ENCODE measurements at regions not wholly inside any gene's neighbourhood (a gene's known extent, or its start where the extent isn't known, plus 50 kb on each side); places are given as distances from the start of the nearest gene placed in this dataset.

DNA sequence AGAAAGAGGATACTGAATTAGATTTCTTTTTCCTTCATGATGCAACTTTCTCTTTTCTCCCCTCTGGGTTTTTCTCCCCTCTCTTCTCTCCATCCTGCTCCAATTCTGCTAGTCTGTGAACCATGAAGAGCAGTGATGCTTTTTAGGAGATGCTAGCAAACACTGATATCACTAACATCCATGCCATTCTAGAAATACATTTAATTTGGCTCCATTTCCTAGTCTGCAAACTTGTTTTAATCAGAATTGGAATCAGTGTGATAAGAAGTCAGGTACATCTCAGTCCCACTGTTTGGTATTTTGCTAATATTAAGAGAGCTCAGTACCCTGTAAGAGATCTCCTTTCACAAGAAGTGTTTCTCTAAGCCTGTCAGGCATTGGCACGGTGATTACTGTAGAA, 437.1 kb downstream of the RWDD3 start:
- H3K27ac ChIP-seq (ENCODE audit: extremely low read depth, low read depth, low read length) = no peak overlapping the region
- H3K9me3 ChIP-seq (ENCODE audit: control insufficient read depth, insufficient read depth, low read depth, low read length) = no peaks in the 10 kb centered on the region
- POLR2A ChIA-PET = no interaction called here
- no peak overlapping the region for H3K4me3 ChIP-seq (ENCODE audit: low read depth, low read length)
- CTCF ChIA-PET = no interaction called here
- no peaks in the 10 kb centered on the region for H3K36me3 ChIP-seq (ENCODE audit: control insufficient read depth in 2 of 2, insufficient read depth in 1 of 2, low read length in 2 of 2)
- TF ChIP-seq ZNF248 (tag by site-specific recombination; IDR thresholded peaks at IDR 0.05) (no peak), ZXDB (tag by site-specific recombination; IDR thresholded peaks at IDR 0.05) (no peak)
- no peaks in the 10 kb centered on the region for H3K4me1 ChIP-seq (ENCODE audit: control insufficient read depth, insufficient read depth, low read length)

DNA sequence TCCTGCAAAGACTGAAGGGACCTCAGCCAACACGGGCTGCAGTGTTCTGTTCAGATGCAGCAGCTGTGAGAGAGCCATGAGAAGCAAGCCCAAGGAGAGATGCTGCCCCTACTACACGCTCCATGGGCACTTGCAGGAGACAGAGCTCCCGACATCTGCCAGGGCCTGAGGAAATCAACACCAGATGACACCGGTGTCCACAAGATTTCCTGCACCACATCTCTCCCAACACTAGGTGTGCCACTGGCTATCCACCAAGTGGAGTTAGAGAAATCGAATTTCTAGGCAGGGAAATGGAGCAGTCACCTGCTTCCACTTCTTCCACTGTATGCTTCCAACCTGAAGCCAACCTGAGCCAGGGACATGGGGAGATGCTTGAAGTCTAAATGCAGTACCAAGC, 445.3 kb downstream of the RWDD3 start:
- CTCF ChIA-PET = no interaction called here
- no peaks in the 10 kb centered on the region for H3K9me3 ChIP-seq (ENCODE audit: control insufficient read depth, insufficient read depth, low read depth, low read length)
- POLR2A ChIA-PET = no interaction called here

DNA sequence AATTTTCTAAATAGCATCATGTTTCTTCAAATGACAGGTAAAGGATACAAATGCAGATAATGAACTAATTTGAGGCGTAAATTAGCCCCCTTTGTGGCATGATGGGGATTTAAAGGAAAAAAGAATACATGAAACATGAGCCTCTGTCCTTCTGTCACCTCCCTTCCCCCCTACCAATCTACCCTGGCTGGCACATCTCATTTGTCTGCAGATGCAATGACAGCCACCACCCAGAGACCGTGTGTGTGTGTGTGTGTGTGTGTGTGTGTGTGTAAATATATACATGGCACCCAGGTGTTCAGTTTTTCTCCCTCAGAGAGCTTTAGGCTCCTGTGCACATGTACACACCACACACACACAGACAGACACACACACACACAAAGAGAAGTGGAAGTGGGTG, 451.1 kb downstream of the RWDD3 start:
- H3K9me3 ChIP-seq (ENCODE audit: control insufficient read depth, insufficient read depth, low read depth, low read length) = no peaks in the 10 kb centered on the region
- no peaks in the 10 kb centered on the region for H3K4me1 ChIP-seq (ENCODE audit: control insufficient read depth, insufficient read depth, low read length)
- no peak overlapping the region for H3K4me3 ChIP-seq (ENCODE audit: low read depth, low read length)
- no peak overlapping the region for H3K27ac ChIP-seq (ENCODE audit: extremely low read depth, low read depth, low read length)
- CTCF ChIA-PET = no interaction called here
- TF ChIP-seq, protein P1, sequence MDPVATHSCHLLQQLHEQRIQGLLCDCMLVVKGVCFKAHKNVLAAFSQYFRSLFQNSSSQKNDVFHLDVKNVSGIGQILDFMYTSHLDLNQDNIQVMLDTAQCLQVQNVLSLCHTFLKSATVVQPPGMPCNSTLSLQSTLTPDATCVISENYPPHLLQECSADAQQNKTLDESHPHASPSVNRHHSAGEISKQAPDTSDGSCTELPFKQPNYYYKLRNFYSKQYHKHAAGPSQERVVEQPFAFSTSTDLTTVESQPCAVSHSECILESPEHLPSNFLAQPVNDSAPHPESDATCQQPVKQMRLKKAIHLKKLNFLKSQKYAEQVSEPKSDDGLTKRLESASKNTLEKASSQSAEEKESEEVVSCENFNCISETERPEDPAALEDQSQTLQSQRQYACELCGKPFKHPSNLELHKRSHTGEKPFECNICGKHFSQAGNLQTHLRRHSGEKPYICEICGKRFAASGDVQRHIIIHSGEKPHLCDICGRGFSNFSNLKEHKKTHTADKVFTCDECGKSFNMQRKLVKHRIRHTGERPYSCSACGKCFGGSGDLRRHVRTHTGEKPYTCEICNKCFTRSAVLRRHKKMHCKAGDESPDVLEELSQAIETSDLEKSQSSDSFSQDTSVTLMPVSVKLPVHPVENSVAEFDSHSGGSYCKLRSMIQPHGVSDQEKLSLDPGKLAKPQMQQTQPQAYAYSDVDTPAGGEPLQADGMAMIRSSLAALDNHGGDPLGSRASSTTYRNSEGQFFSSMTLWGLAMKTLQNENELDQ (tag by site-specific recombination; IDR thresholded peaks at IDR 0.05; ENCODE audit: low read depth) = no peak
- TF ChIP-seq, protein P2, sequence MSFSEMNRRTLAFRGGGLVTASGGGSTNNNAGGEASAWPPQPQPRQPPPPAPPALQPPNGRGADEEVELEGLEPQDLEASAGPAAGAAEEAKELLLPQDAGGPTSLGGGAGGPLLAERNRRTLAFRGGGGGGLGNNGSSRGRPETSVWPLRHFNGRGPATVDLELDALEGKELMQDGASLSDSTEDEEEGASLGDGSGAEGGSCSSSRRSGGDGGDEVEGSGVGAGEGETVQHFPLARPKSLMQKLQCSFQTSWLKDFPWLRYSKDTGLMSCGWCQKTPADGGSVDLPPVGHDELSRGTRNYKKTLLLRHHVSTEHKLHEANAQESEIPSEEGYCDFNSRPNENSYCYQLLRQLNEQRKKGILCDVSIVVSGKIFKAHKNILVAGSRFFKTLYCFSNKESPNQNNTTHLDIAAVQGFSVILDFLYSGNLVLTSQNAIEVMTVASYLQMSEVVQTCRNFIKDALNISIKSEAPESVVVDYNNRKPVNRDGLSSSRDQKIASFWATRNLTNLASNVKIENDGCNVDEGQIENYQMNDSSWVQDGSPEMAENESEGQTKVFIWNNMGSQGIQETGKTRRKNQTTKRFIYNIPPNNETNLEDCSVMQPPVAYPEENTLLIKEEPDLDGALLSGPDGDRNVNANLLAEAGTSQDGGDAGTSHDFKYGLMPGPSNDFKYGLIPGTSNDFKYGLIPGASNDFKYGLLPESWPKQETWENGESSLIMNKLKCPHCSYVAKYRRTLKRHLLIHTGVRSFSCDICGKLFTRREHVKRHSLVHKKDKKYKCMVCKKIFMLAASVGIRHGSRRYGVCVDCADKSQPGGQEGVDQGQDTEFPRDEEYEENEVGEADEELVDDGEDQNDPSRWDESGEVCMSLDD (tag by site-specific recombination; IDR thresholded peaks at IDR 0.05) = no peak
- no peak for TF ChIP-seq ZNF701 (tag by site-specific recombination; IDR thresholded peaks at IDR 0.05)
- POLR2A ChIA-PET = no interaction called here
- H3K36me3 ChIP-seq (ENCODE audit: control insufficient read depth in 2 of 2, insufficient read depth in 1 of 2, low read length in 2 of 2) = no peaks in the 10 kb centered on the region

More for the DNA sequence above, 445.3 kb downstream of the RWDD3 start:
- no peak overlapping the region for H3K4me3 ChIP-seq (ENCODE audit: low read depth, low read length)
- no peaks in the 10 kb centered on the region for H3K4me1 ChIP-seq (ENCODE audit: control insufficient read depth, insufficient read depth, low read length)
- TF ChIP-seq ZEB2 (tag by site-specific recombination; IDR thresholded peaks at IDR 0.05) = no peak
- no peak for TF ChIP-seq ZNF596 (tag by site-specific recombination; IDR thresholded peaks at IDR 0.05)
- TF ChIP-seq ZNF837 (tag by site-specific recombination; IDR thresholded peaks at IDR 0.05) = no peak
- TF ChIP-seq ZNF473 (tag by site-specific recombination; IDR thresholded peaks at IDR 0.05) = no peak
- TF ChIP-seq ZNF10 (tag by site-specific recombination; IDR thresholded peaks at IDR 0.05) = no peak
- TF ChIP-seq ZNF664 (tag by site-specific recombination; IDR thresholded peaks at IDR 0.05) = no peak
- TF ChIP-seq FEZF1 (tag by site-specific recombination; IDR thresholded peaks at IDR 0.05) = no peak
- TF ChIP-seq ZNF48 (tag by site-specific recombination; IDR thresholded peaks at IDR 0.05) = no peak
- TF ChIP-seq GFI1B (tag by site-specific recombination; IDR thresholded peaks at IDR 0.05) = no peak
- no peak for TF ChIP-seq EGR2 (tag by site-specific recombination; IDR thresholded peaks at IDR 0.05; ENCODE audit: low read depth)
- TF ChIP-seq, protein P3, sequence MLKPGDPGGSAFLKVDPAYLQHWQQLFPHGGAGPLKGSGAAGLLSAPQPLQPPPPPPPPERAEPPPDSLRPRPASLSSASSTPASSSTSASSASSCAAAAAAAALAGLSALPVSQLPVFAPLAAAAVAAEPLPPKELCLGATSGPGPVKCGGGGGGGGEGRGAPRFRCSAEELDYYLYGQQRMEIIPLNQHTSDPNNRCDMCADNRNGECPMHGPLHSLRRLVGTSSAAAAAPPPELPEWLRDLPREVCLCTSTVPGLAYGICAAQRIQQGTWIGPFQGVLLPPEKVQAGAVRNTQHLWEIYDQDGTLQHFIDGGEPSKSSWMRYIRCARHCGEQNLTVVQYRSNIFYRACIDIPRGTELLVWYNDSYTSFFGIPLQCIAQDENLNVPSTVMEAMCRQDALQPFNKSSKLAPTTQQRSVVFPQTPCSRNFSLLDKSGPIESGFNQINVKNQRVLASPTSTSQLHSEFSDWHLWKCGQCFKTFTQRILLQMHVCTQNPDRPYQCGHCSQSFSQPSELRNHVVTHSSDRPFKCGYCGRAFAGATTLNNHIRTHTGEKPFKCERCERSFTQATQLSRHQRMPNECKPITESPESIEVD (tag by site-specific recombination; IDR thresholded peaks at IDR 0.05) = no peak
- TF ChIP-seq ZNF433 (tag by site-specific recombination; IDR thresholded peaks at IDR 0.05; ENCODE audit: low read depth) = no peak
- TF ChIP-seq, protein P4, sequence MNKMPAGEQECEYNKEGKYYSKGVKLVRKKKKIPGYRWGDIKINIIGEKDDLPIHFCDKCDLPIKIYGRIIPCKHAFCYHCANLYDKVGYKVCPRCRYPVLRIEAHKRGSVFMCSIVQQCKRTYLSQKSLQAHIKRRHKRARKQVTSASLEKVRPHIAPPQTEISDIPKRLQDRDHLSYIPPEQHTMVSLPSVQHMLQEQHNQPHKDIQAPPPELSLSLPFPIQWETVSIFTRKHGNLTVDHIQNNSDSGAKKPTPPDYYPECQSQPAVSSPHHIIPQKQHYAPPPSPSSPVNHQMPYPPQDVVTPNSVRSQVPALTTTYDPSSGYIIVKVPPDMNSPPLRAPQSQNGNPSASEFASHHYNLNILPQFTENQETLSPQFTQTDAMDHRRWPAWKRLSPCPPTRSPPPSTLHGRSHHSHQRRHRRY (tag by site-specific recombination; IDR thresholded peaks at IDR 0.05) = no peak
- TF ChIP-seq, protein P5, sequence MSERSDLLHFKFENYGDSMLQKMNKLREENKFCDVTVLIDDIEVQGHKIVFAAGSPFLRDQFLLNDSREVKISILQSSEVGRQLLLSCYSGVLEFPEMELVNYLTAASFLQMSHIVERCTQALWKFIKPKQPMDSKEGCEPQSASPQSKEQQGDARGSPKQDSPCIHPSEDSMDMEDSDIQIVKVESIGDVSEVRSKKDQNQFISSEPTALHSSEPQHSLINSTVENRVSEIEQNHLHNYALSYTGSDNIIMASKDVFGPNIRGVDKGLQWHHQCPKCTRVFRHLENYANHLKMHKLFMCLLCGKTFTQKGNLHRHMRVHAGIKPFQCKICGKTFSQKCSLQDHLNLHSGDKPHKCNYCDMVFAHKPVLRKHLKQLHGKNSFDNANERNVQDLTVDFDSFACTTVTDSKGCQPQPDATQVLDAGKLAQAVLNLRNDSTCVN (tag by site-specific recombination; optimal IDR thresholded peaks at IDR 0.05) = no peak
- no peak for TF ChIP-seq SP3 (tag by site-specific recombination; IDR thresholded peaks at IDR 0.05)
- no peak for TF ChIP-seq ZNF133 (tag by site-specific recombination; IDR thresholded peaks at IDR 0.05)
- H3K36me3 ChIP-seq (ENCODE audit: control insufficient read depth in 2 of 2, insufficient read depth in 1 of 2, low read length in 2 of 2) = no peaks in the 10 kb centered on the region
- no peak overlapping the region for H3K27ac ChIP-seq (ENCODE audit: extremely low read depth, low read depth, low read length)

All from HEK293 (cell line).